CD4-positive, alpha-beta T cell (primary cell): ENCODE measurements at regions not wholly inside any gene's neighbourhood (a gene's known extent, or its start where the extent isn't known, plus 50 kb on each side); places are given as distances from the start of the nearest gene placed in this dataset.

Source experiments
- ATAC-seq: fragments of 200-7000 bp; cut with Tn5 transposase; one replicate; pipeline ENCODE4 v1.10.0; 2022; ENCODE audit warnings: mild to moderate bottlenecking; ENCODE audit not compliant: poor library complexity
- CTCF ChIA-PET: fragments of 350-600 bp; sonication (Branson Sonifier 250); formaldehyde crosslinking; loops from one replicate; lab custom pipeline; 2021; ENCODE audit warnings: antibody characterized with exemption, inconsistent platforms; lab: Charles Lee
- POLR2A ChIA-PET: fragments of 350-600 bp; sonication (Branson Sonifier 250); formaldehyde crosslinking; loops from one replicate; lab custom pipeline; 2021; ENCODE audit warnings: antibody characterized with exemption, inconsistent platforms; lab: Charles Lee
- DNase-seq, 14 experiments: peaks; one replicate each; pipeline ENCODE4 v3.0.0-alpha.2; 2013 to 2020; ENCODE audit warnings: mixed read lengths in 2 of 14
- H3K27ac ChIP-seq, 2 donors: one replicate each; pipeline versions ENCODE4 v1.5.1 to v1.7.0; 2013; ENCODE audit warnings: low read length in 2 of 2, low read depth in 1 of 2, mild to moderate bottlenecking in 1 of 2
- H3K27me3 ChIP-seq, 2 experiments: 1 replicate in 1 of 2; 2 replicates in 1 of 2; pipeline versions ENCODE4 v1.6.1 to v1.7.0; 2013; ENCODE audit warnings: low read length in 2 of 2, control low read depth in 1 of 2, mild to moderate bottlenecking in 1 of 2, moderate library complexity in 1 of 2; ENCODE audit not compliant: insufficient read depth in 2 of 2, control insufficient read depth in 1 of 2
- H3K36me3 ChIP-seq: one replicate; pipeline ENCODE4 v1.6.1; 2013; ENCODE audit warnings: low read length, control low read depth; ENCODE audit not compliant: insufficient read depth
- H3K4me1 ChIP-seq: one replicate; pipeline ENCODE4 v1.6.1; 2013; ENCODE audit warnings: low read length, control low read depth; ENCODE audit not compliant: insufficient read depth
- H3K4me3 ChIP-seq: one replicate; pipeline ENCODE4 v1.5.1; 2013; ENCODE audit warnings: mild to moderate bottlenecking, low read length, moderate library complexity
- H3K9me3 ChIP-seq, 2 experiments: 1 replicate in 1 of 2; 2 replicates in 1 of 2; pipeline versions ENCODE4 v1.6.1 to v1.7.0; 2013; ENCODE audit warnings: low read length in 2 of 2, mild to moderate bottlenecking in 2 of 2, control low read depth in 1 of 2, moderate library complexity in 1 of 2; ENCODE audit not compliant: control insufficient read depth in 1 of 2, insufficient read depth in 1 of 2
- H3K27ac Mint-ChIP-seq: one replicate; pipeline ENCODE4 v1.8.0; 2020; ENCODE audit warnings: mixed read lengths
- H3K27me3 Mint-ChIP-seq: one replicate; pipeline ENCODE4 v1.8.0; 2021; ENCODE audit warnings: mixed read lengths
- H3K36me3 Mint-ChIP-seq: one replicate; pipeline ENCODE4 v1.8.0; 2021; ENCODE audit warnings: low read depth, mixed read lengths
- H3K4me1 Mint-ChIP-seq: one replicate; pipeline ENCODE4 v1.8.0; 2021; ENCODE audit warnings: low read depth, mixed read lengths
- H3K4me3 Mint-ChIP-seq: one replicate; pipeline ENCODE4 v1.8.0; 2020; ENCODE audit warnings: mild to moderate bottlenecking, mixed read lengths
- H3K9me3 Mint-ChIP-seq: one replicate; pipeline ENCODE4 v1.8.0; 2020; ENCODE audit warnings: mixed read lengths
- CTCF ChIP-seq: fragments of 200-600 bp; IDR thresholded peaks from one replicate; pipeline ENCODE4 v1.8.0; 2022; ENCODE audit warnings: antibody characterized with exemption, mild to moderate bottlenecking
- intact Hi-C, 2 experiments: fragments of 100-400 bp; cut with DNase I in 1 of 2; cut with micrococcal nuclease in 1 of 2; formaldehyde crosslinking; loops; one replicate each; pipeline versions ENCODE4 v1.15.1 to v1.9.0; 2023 to 2025; cut with DNase I, micrococcal nuclease

- ATAC-seq (no peak), DNase-seq (no peak)
- Histone ChIP-seq H3K36me3 (no peaks in the 10 kb centered on the region), H3K9me3 (no peaks in the 10 kb centered on the region), H3K4me1 (no peaks in the 10 kb centered on the region), H3K27ac (no peak overlapping the region), H3K4me3 (no peak overlapping the region), H3K27me3 (no peaks in the 10 kb centered on the region)
- TF ChIP-seq CTCF = no peak
- H3K27ac Mint-ChIP-seq = no peak overlapping the region
- H3K36me3 Mint-ChIP-seq = no peaks in the 10 kb centered on the region
- H3K27me3 Mint-ChIP-seq = peaks cover 8% of the 10 kb centered on the region
- H3K4me3 Mint-ChIP-seq = no peak overlapping the region
- intact Hi-C loops = no loop called here
- no peaks in the 10 kb centered on the region for H3K4me1 Mint-ChIP-seq
- ChIA-PET POLR2A (no interaction called here), CTCF (no interaction called here)
- H3K9me3 Mint-ChIP-seq = no peaks in the 10 kb centered on the region
These were observed 204.7 kb downstream of the FBXO15 start for GRCh38 chr18:73942956-73943355.

- no peak overlapping the region for H3K27ac Mint-ChIP-seq
These were observed 205.5 kb downstream of the FBXO15 start for GRCh38 chr18:73942081-73942625.

GRCh38 chr18:73940721-73941120 lies 206.9 kb downstream of the FBXO15 start:
- TF ChIP-seq CTCF = no peak
- Mint-ChIP-seq H3K27me3 (peaks cover 8% of the 10 kb centered on the region), H3K27ac (no peak overlapping the region), H3K4me1 (no peaks in the 10 kb centered on the region), H3K4me3 (no peak overlapping the region), H3K9me3 (no peaks in the 10 kb centered on the region), H3K36me3 (no peaks in the 10 kb centered on the region)
- no peak overlapping the region for H3K27ac ChIP-seq
- intact Hi-C loops = no loop called here
- H3K9me3 ChIP-seq = no peaks in the 10 kb centered on the region
- ChIA-PET CTCF (no interaction called here), POLR2A (no interaction called here)
- H3K36me3 ChIP-seq = no peaks in the 10 kb centered on the region
- no peaks in the 10 kb centered on the region for H3K4me1 ChIP-seq
- no peak for ATAC-seq
- H3K27me3 ChIP-seq = no peaks in the 10 kb centered on the region
- no peak for DNase-seq
- H3K4me3 ChIP-seq = no peak overlapping the region

More at GRCh38 chr18:73942081-73942625, 205.5 kb downstream of the FBXO15 start:
- ATAC-seq (no peak), DNase-seq (no peak)
- Histone ChIP-seq H3K27me3 (no peaks in the 10 kb centered on the region), H3K4me1 (no peaks in the 10 kb centered on the region), H3K36me3 (no peaks in the 10 kb centered on the region), H3K27ac (no peak overlapping the region), H3K4me3 (no peak overlapping the region), H3K9me3 (no peaks in the 10 kb centered on the region)
- Mint-ChIP-seq H3K4me1 (no peaks in the 10 kb centered on the region), H3K9me3 (no peaks in the 10 kb centered on the region), H3K4me3 (no peak overlapping the region), H3K27me3 (peaks cover 8% of the 10 kb centered on the region), H3K36me3 (no peaks in the 10 kb centered on the region)
- intact Hi-C loops = no loop called here
- ChIA-PET CTCF (no interaction called here), POLR2A (no interaction called here)
- no peak for TF ChIP-seq CTCF
